CD4-positive, alpha-beta memory T cell (primary cell): ENCODE measurements at regions not wholly inside any gene's neighbourhood (a gene's known extent, or its start where the extent isn't known, plus 50 kb on each side); places are given as distances from the start of the nearest gene placed in this dataset.

Experiments used
- CTCF ChIA-PET: fragments of 350-600 bp; sonication (Branson Sonifier 250); formaldehyde crosslinking; loops from one replicate; lab custom pipeline; 2021; ENCODE audit warnings: inconsistent platforms; ENCODE audit not compliant: partially characterized antibody; lab: Charles Lee
- POLR2A ChIA-PET: fragments of 350-600 bp; sonication (Branson Sonifier 250); formaldehyde crosslinking; loops from one replicate; lab custom pipeline; 2021; ENCODE audit not compliant: partially characterized antibody; lab: Charles Lee
- DNase-seq, 5 donors: peaks; one replicate each; pipeline versions ENCODE4 v3.0.0 to v3.0.0-alpha.2; 2020 to 2022; ENCODE audit warnings: mixed read lengths in 1 of 5
- H3K27ac ChIP-seq: one replicate; pipeline ENCODE4 v1.7.0; 2013; ENCODE audit warnings: low read depth, low read length
- H3K27me3 ChIP-seq: 2 replicates; pipeline ENCODE4 v1.7.0; 2013; ENCODE audit warnings: mild to moderate bottlenecking, low read length, moderate library complexity; ENCODE audit not compliant: insufficient read depth
- H3K36me3 ChIP-seq: 2 replicates; pipeline ENCODE4 v1.7.0; 2013; ENCODE audit warnings: mild to moderate bottlenecking, low read length, moderate library complexity; ENCODE audit not compliant: insufficient read depth
- H3K4me1 ChIP-seq: 2 replicates; pipeline ENCODE4 v1.7.0; 2013; ENCODE audit warnings: mild to moderate bottlenecking, low read length, moderate library complexity; ENCODE audit not compliant: insufficient read depth
- H3K4me3 ChIP-seq, 2 donors: one replicate each; pipeline ENCODE4 v1.7.0; 2013; ENCODE audit warnings: low read length in 2 of 2, mild to moderate bottlenecking in 1 of 2
- H3K9me3 ChIP-seq, 2 donors: one replicate each; pipeline ENCODE4 v1.7.0; 2013; ENCODE audit warnings: low read length in 2 of 2, control low read depth in 1 of 2; ENCODE audit not compliant: control insufficient read depth in 1 of 2
- H3K27ac Mint-ChIP-seq, 7 donors: one replicate each; pipeline ENCODE4 v1.8.0; 2020 to 2021; ENCODE audit warnings: mixed read lengths in 7 of 7, mild to moderate bottlenecking in 6 of 7, inconsistent platforms in 3 of 7, moderate library complexity in 3 of 7
- H3K27me3 Mint-ChIP-seq, 2 donors: one replicate each; pipeline ENCODE4 v1.8.0; 2020 to 2021; ENCODE audit warnings: mixed read lengths in 2 of 2
- H3K36me3 Mint-ChIP-seq, 2 donors: one replicate each; pipeline ENCODE4 v1.8.0; 2020 to 2021; ENCODE audit warnings: mixed read lengths in 2 of 2, inconsistent platforms in 1 of 2, mild to moderate bottlenecking in 1 of 2
- H3K4me1 Mint-ChIP-seq, 4 donors: one replicate each; pipeline ENCODE4 v1.8.0; 2020 to 2021; ENCODE audit warnings: mixed read lengths in 4 of 4, mild to moderate bottlenecking in 1 of 4
- H3K4me3 Mint-ChIP-seq, 8 donors: one replicate each; pipeline ENCODE4 v1.8.0; 2020 to 2021; ENCODE audit warnings: mixed read lengths in 8 of 8, mild to moderate bottlenecking in 7 of 8, moderate library complexity in 6 of 8, inconsistent platforms in 3 of 8
- H3K9me3 Mint-ChIP-seq, 8 donors: one replicate each; pipeline ENCODE4 v1.8.0; 2020 to 2021; ENCODE audit warnings: mixed read lengths in 8 of 8, mild to moderate bottlenecking in 5 of 8, inconsistent platforms in 3 of 8, moderate library complexity in 1 of 8
- intact Hi-C: fragments of 100-400 bp; cut with micrococcal nuclease; formaldehyde crosslinking; loops from one replicate; pipeline ENCODE4 v1.15.1; 2023

- ChIA-PET CTCF (no interaction called here), POLR2A (no interaction called here)
- Mint-ChIP-seq H3K27ac (no peak overlapping the region), H3K27me3 (peaks cover 0 to 2% of the 10 kb centered on the region in 2 donors), H3K9me3 (peaks cover 0 to 7% (median under 1%) of the 10 kb centered on the region in 8 donors), H3K4me1 (no peaks in the 10 kb centered on the region), H3K36me3 (no peaks in the 10 kb centered on the region), H3K4me3 (no peak overlapping the region)
- no peak for DNase-seq
- no peaks in the 10 kb centered on the region for H3K9me3 ChIP-seq
- intact Hi-C loops = no loop called here
- no peaks in the 10 kb centered on the region for H3K4me1 ChIP-seq
- no peak overlapping the region for H3K4me3 ChIP-seq
- H3K27ac ChIP-seq = no peak overlapping the region
- H3K27me3 ChIP-seq = no peaks in the 10 kb centered on the region
- H3K36me3 ChIP-seq = no peaks in the 10 kb centered on the region
Observed at GRCh38 chr2:220281771-220282170, 654.3 kb downstream of the SLC4A3 start.

DNA sequence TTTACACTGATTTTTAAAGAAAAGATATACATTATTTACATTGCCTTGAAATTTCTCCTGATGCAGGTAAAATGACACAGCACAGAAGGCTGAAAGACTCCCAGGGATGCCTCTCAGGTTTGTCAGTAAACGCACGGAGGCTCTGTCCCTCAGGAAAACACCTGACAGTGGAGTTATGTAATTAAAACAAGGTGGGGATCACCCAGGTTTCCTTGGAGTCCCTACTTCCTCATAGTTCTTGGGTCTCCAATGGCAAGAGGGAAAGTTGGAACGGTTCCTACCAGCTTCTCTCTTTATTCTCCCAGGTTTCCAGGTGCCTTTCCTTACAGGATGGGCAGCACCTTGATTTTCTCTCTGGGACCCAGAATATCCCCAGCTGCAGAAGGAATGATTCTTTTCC is 654.8 kb downstream of the SLC4A3 start:
- Histone ChIP-seq H3K27ac (no peak overlapping the region), H3K4me1 (no peaks in the 10 kb centered on the region), H3K4me3 (no peak overlapping the region), H3K9me3 (no peaks in the 10 kb centered on the region), H3K36me3 (no peaks in the 10 kb centered on the region), H3K27me3 (no peaks in the 10 kb centered on the region)
- intact Hi-C loops = no loop called here
- Mint-ChIP-seq H3K36me3 (no peaks in the 10 kb centered on the region), H3K9me3 (peaks cover 0 to 7% (median under 1%) of the 10 kb centered on the region in 8 donors), H3K4me1 (no peaks in the 10 kb centered on the region), H3K27ac (no peak overlapping the region), H3K27me3 (peaks cover 0 to 2% of the 10 kb centered on the region in 2 donors), H3K4me3 (no peak overlapping the region)
- no peak for DNase-seq
- POLR2A ChIA-PET = no interaction called here
- CTCF ChIA-PET = no interaction called here

GRCh38 chr2:220293966-220294365 is 666.5 kb downstream of the SLC4A3 start:
- Histone ChIP-seq H3K27ac (no peak overlapping the region), H3K27me3 (no peaks in the 10 kb centered on the region), H3K4me1 (no peaks in the 10 kb centered on the region), H3K36me3 (no peaks in the 10 kb centered on the region), H3K9me3 (no peaks in the 10 kb centered on the region), H3K4me3 (no peak overlapping the region)
- POLR2A ChIA-PET = no interaction called here
- Mint-ChIP-seq H3K4me3 (no peak overlapping the region), H3K27ac (no peak overlapping the region), H3K4me1 (no peaks in the 10 kb centered on the region), H3K27me3 (no peaks in the 10 kb centered on the region), H3K9me3 (peaks cover 0 to 4% (median under 1%) of the 10 kb centered on the region in 8 donors), H3K36me3 (no peaks in the 10 kb centered on the region)
- intact Hi-C loops = no loop called here
- DNase-seq = no peak
- CTCF ChIA-PET = no interaction called here

DNA sequence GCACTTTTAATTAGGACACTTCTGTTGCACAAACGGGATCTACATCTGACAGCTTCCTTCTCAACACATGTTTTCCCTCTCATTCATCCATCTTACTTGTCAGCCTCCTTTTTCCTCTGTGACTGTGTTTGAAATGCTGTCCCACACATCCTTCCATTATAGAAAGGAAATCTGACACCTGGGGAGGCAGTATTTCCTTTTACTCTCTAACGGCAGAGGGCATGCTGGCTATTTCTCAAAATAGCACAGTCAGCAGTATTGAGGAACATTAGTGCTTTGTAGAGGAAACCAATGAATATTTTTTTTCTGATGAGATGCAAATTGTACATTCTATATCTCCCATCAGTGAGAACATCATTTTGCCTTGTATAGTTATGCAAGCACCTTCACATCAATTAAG is 668.7 kb downstream of the SLC4A3 start:
- H3K27me3 ChIP-seq = no peaks in the 10 kb centered on the region
- no peaks in the 10 kb centered on the region for H3K4me1 ChIP-seq
- POLR2A ChIA-PET = no interaction called here
- H3K4me3 ChIP-seq = no peak overlapping the region
- H3K36me3 ChIP-seq = no peaks in the 10 kb centered on the region
- intact Hi-C loops = no loop called here
- no peaks in the 10 kb centered on the region for H3K9me3 ChIP-seq
- no peaks in the 10 kb centered on the region for H3K27me3 Mint-ChIP-seq
- DNase-seq = no peak
- no peak overlapping the region for H3K27ac ChIP-seq
- H3K4me1 Mint-ChIP-seq = no peaks in the 10 kb centered on the region
- no peak overlapping the region for H3K27ac Mint-ChIP-seq
- peaks cover 0 to 4% (median under 1%) of the 10 kb centered on the region in 8 donors for H3K9me3 Mint-ChIP-seq
- CTCF ChIA-PET = no interaction called here
- no peaks in the 10 kb centered on the region for H3K36me3 Mint-ChIP-seq
- H3K4me3 Mint-ChIP-seq = no peak overlapping the region

DNA sequence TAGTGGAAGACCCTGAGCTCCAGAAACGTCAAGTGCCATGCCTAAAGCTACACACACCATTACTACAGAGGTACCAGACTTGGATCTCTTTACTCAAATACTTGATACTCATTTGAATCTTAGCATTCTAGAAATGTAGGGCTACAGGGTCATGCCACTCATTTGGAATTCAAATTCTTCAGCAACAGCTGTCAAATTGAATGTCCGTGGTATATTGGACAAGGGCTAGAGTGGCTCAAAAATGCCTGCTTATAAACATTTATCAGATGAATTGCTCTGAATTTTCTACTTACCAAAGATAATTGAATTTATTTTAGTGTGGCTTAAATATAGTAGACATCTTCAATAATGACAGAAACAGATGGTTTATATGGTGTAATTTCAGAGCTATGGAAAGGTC is 669.7 kb downstream of the SLC4A3 start:
- Mint-ChIP-seq H3K36me3 (no peaks in the 10 kb centered on the region), H3K4me3 (no peak overlapping the region), H3K4me1 (no peaks in the 10 kb centered on the region), H3K9me3 (peaks cover 0 to 4% (median under 1%) of the 10 kb centered on the region in 8 donors), H3K27ac (no peak overlapping the region), H3K27me3 (no peaks in the 10 kb centered on the region)
- H3K9me3 ChIP-seq = no peaks in the 10 kb centered on the region
- no peaks in the 10 kb centered on the region for H3K4me1 ChIP-seq
- no peak for DNase-seq
- ChIA-PET POLR2A (no interaction called here), CTCF (no interaction called here)
- intact Hi-C loops = no loop called here
- H3K4me3 ChIP-seq = no peak overlapping the region
- no peaks in the 10 kb centered on the region for H3K36me3 ChIP-seq
- no peak overlapping the region for H3K27ac ChIP-seq
- H3K27me3 ChIP-seq = no peaks in the 10 kb centered on the region

DNA sequence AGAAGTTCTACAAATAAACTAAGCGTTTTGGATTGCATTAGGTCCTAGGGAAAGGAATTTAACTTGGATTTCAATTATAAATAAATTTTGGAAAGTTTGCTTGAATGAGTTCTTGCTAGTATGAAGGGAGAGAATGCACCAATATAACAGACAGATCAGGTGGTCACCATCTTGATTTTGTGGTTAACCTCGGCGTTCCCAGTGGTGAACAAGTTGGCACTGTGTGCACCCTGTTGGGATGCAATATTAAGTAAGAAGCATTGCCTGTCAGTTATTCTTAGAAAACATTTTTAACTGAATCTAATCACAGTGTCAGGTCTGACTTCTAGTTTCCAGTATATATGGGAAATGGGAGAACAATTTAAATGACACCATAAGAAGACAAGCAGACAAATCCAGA is 673.4 kb downstream of the SLC4A3 start:
- Histone ChIP-seq H3K27ac (no peak overlapping the region), H3K4me1 (no peaks in the 10 kb centered on the region), H3K4me3 (no peak overlapping the region), H3K36me3 (no peaks in the 10 kb centered on the region), H3K27me3 (no peaks in the 10 kb centered on the region), H3K9me3 (no peaks in the 10 kb centered on the region)
- Mint-ChIP-seq H3K27me3 (no peaks in the 10 kb centered on the region), H3K27ac (no peak overlapping the region), H3K36me3 (no peaks in the 10 kb centered on the region), H3K4me1 (no peaks in the 10 kb centered on the region), H3K4me3 (no peak overlapping the region), H3K9me3 (peaks cover 0 to 6% (median under 1%) of the 10 kb centered on the region in 8 donors)
- CTCF ChIA-PET = no interaction called here
- no peak for DNase-seq
- POLR2A ChIA-PET = no interaction called here
- intact Hi-C loops = no loop called here

DNA sequence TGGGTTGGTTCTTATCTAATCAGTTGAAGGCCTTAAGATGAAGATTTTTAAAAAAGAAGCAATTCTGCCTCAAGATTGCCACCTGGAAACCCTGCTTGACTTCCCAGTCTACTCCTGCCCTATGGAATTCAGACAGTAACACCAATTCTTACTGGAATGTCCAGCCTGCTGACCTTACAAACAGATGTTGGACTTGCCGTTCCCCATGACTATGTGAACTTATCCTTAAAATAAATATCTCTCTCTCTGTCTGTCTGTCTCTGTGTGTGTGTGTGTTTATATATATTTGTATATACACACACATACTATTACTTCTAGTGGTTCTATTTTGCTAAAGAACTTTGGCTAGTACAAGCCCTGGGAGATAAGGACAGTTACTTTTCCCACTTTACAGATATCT is 675.3 kb downstream of the SLC4A3 start:
- ChIA-PET CTCF (no interaction called here), POLR2A (no interaction called here)
- H3K27ac ChIP-seq = no peak overlapping the region
- H3K36me3 Mint-ChIP-seq = no peaks in the 10 kb centered on the region
- peaks cover 0 to 2% of the 10 kb centered on the region in 2 donors for H3K27me3 Mint-ChIP-seq
- DNase-seq = no peak
- intact Hi-C loops = no loop called here
- no peak overlapping the region for H3K4me3 ChIP-seq
- no peaks in the 10 kb centered on the region for H3K9me3 ChIP-seq
- no peaks in the 10 kb centered on the region for H3K4me1 ChIP-seq
- no peak overlapping the region for H3K4me3 Mint-ChIP-seq
- no peaks in the 10 kb centered on the region for H3K27me3 ChIP-seq
- H3K4me1 Mint-ChIP-seq = no peaks in the 10 kb centered on the region
- peaks cover 0 to 4% (median 0%) of the 10 kb centered on the region in 8 donors for H3K9me3 Mint-ChIP-seq
- H3K36me3 ChIP-seq = no peaks in the 10 kb centered on the region
- H3K27ac Mint-ChIP-seq = no peak overlapping the region

GRCh38 chr2:220309215-220309614 is 681.8 kb downstream of the SLC4A3 start:
- Histone ChIP-seq H3K27me3 (no peaks in the 10 kb centered on the region), H3K9me3 (no peaks in the 10 kb centered on the region), H3K4me3 (no peak overlapping the region), H3K36me3 (no peaks in the 10 kb centered on the region), H3K4me1 (no peaks in the 10 kb centered on the region), H3K27ac (no peak overlapping the region)
- H3K36me3 Mint-ChIP-seq = no peaks in the 10 kb centered on the region
- no peak for DNase-seq
- H3K27ac Mint-ChIP-seq = no peak overlapping the region
- H3K4me1 Mint-ChIP-seq = no peaks in the 10 kb centered on the region
- no peak overlapping the region for H3K4me3 Mint-ChIP-seq
- POLR2A ChIA-PET = no interaction called here
- intact Hi-C loops = no loop called here
- H3K9me3 Mint-ChIP-seq = peaks cover 0 to 16% (median 3%) of the 10 kb centered on the region in 8 donors
- CTCF ChIA-PET = no interaction called here
- peaks cover 0 to 2% of the 10 kb centered on the region in 2 donors for H3K27me3 Mint-ChIP-seq
